Ishikawa (cell line): ENCODE measurements at regions not wholly inside any gene's neighbourhood (a gene's known extent, or its start where the extent isn't known, plus 50 kb on each side); places are given as distances from the start of the nearest gene placed in this dataset.

Experiments
- CEBPB ChIP-seq: IDR thresholded peaks from 2 replicates; pipeline ENCODE4 v1.6.1; 2012
- CREB1 ChIP-seq: IDR thresholded peaks from 2 replicates; pipeline ENCODE4 v1.6.1; 2012; ENCODE audit warnings: low read depth
- EGR1 ChIP-seq: IDR thresholded peaks from 2 replicates; pipeline ENCODE4 v1.6.1; 2012
- EP300 ChIP-seq: IDR thresholded peaks from 2 replicates; pipeline ENCODE4 v1.6.1; 2012; ENCODE audit warnings: borderline replicate concordance
- FOXM1 ChIP-seq: IDR thresholded peaks from 2 replicates; pipeline ENCODE4 v1.6.1; 2012; ENCODE audit warnings: low read depth, borderline replicate concordance
- MAX ChIP-seq: IDR thresholded peaks from 2 replicates; pipeline ENCODE4 v1.6.1; 2012
- NFIC ChIP-seq: IDR thresholded peaks from 2 replicates; pipeline ENCODE4 v1.6.1; 2012
- RAD21 ChIP-seq: IDR thresholded peaks from 2 replicates; pipeline ENCODE4 v1.6.1; 2012; ENCODE audit warnings: low read depth
- REST ChIP-seq: IDR thresholded peaks from 2 replicates; pipeline ENCODE4 v1.6.1; 2012; ENCODE audit warnings: low read depth, mild to moderate bottlenecking
- TAF1 ChIP-seq: IDR thresholded peaks from 2 replicates; pipeline ENCODE4 v1.6.1; 2012; ENCODE audit warnings: low read depth, mild to moderate bottlenecking
- TCF12 ChIP-seq: IDR thresholded peaks from 2 replicates; pipeline ENCODE4 v1.6.1; 2012; ENCODE audit warnings: low read depth
- TEAD4 ChIP-seq: IDR thresholded peaks from 2 replicates; pipeline ENCODE4 v1.6.1; 2012
- USF1 ChIP-seq: IDR thresholded peaks from 2 replicates; pipeline ENCODE4 v1.6.1; 2012
- YY1 ChIP-seq: IDR thresholded peaks from 2 replicates; pipeline ENCODE4 v1.6.1; 2012; ENCODE audit warnings: low read depth
- ZBTB7A ChIP-seq: IDR thresholded peaks from 2 replicates; pipeline ENCODE4 v1.6.1; 2012; ENCODE audit warnings: low read depth

- TF ChIP-seq FOXM1: no peak
- no peak for TF ChIP-seq CEBPB
- no peak for TF ChIP-seq USF1
- TF ChIP-seq TAF1: no peak
- TF ChIP-seq EGR1: no peak
- TF ChIP-seq EP300: no peak
- no peak for TF ChIP-seq TCF12
- no peak for TF ChIP-seq YY1
- no peak for TF ChIP-seq REST
- TF ChIP-seq NFIC: no peak
- TF ChIP-seq RAD21: no peak
- no peak for TF ChIP-seq TEAD4
- no peak for TF ChIP-seq MAX
- no peak for TF ChIP-seq CREB1
- TF ChIP-seq ZBTB7A: no peak
Measured at GRCh38 chr16:85441189-85441889, 171.8 kb upstream of the GSE1 start.

GRCh38 chr16:85441890-85442670 is 171.0 kb upstream of the GSE1 start:
- TF ChIP-seq CREB1: no peak
- TF ChIP-seq USF1: no peak
- TF ChIP-seq TEAD4: no peak
- TF ChIP-seq EP300: no peak
- no peak for TF ChIP-seq CEBPB
- no peak for TF ChIP-seq NFIC

GRCh38 chr16:85443116-85443515 is 170.0 kb upstream of the GSE1 start:
- TF ChIP-seq FOXM1 (no peak), ZBTB7A (no peak), TEAD4 (no peak), USF1 (no peak), EP300 (no peak), CEBPB (no peak), NFIC (no peak), EGR1 (no peak), CREB1 (no peak), TAF1 (no peak), YY1 (no peak), TCF12 (no peak), REST (no peak), MAX (no peak)

GRCh38 chr16:85443531-85443930 is 169.6 kb upstream of the GSE1 start:
- TF ChIP-seq TEAD4 (no peak), REST (no peak), TCF12 (no peak), RAD21 (no peak), ZBTB7A (no peak), NFIC (no peak), EP300 (no peak), MAX (no peak), YY1 (no peak), CEBPB (no peak)
